Adrenal gland (tissue), 9 donors: ENCODE measurements at regions not wholly inside any gene's neighbourhood (a gene's known extent, or its start where the extent isn't known, plus 50 kb on each side); places are given as distances from the start of the nearest gene placed in this dataset.

ENCODE experiments used
- DNase-seq, 7 donors: peaks; one replicate each; pipeline ENCODE4 v3.0.0-alpha.2; 2019 to 2020
- H3K27ac ChIP-seq, 5 donors: fragments of 200-600 bp; sonication (generic) in 4 of 5; 1 replicate in 3 of 5; 2 replicates in 2 of 5; pipeline versions ENCODE4 v1.5.1 to v1.8.0; 2016 to 2020; ENCODE audit warnings: mild to moderate bottlenecking in 1 of 5
- H3K27me3 ChIP-seq: fragments of 200-600 bp; 2 replicates; pipeline ENCODE4 v1.8.0; 2021
- H3K36me3 ChIP-seq, 2 donors: fragments of 200-600 bp; replicated peaks in 1 of 2; 1 replicate in 1 of 2; 2 replicates in 1 of 2; pipeline versions ENCODE4 v1.5.1 to v1.8.0; 2018 to 2022
- H3K4me1 ChIP-seq, 2 donors: fragments of 200-600 bp; replicated peaks in 1 of 2; 1 replicate in 1 of 2; 2 replicates in 1 of 2; pipeline versions ENCODE4 v1.5.1 to v1.8.0; 2018 to 2021
- H3K4me3 ChIP-seq, 4 donors: fragments of 200-600 bp; sonication (generic) in 3 of 4; one replicate each; pipeline ENCODE4 v1.5.1; 2016 to 2018
- H3K9me3 ChIP-seq, 3 donors: fragments of 200-600 bp; sonication (generic) in 1 of 3; replicated peaks in 1 of 3; 1 replicate in 2 of 3; 2 replicates in 1 of 3; pipeline versions ENCODE4 v1.5.1 to v1.8.0; 2016 to 2021
- POLR2A ChIP-seq, 2 donors: fragments of 450-650 bp; IDR thresholded peaks; one replicate each; pipeline ENCODE4 v1.6.1; 2017; ENCODE audit warnings: antibody characterized with exemption in 2 of 2, mild to moderate bottlenecking in 2 of 2, moderate library complexity in 1 of 2
- WGBS, 4 donors: extraction: QIAGEN DNeasy Blood & Tissue Kit in 2 of 4; methylation state at CpG; one replicate each; pipeline versions ENCODE4 v1.1.5 to v1.1.7; 2013 to 2017; 5-methylcytosine and 5-hydroxymethylcytosine counted together
- intact Hi-C, 2 donors: fragments of 100-400 bp; cut with DNase I; formaldehyde crosslinking; loops; one replicate each; pipeline versions ENCODE4 v1.14.1 to v1.15.0; 2022 to 2023
- TF ChIP-seq, protein P1 (sequence below), 6 experiments: fragments of 450-650 bp in 4 of 6; fragments of 200-600 bp in 2 of 6; sonication (generic) in 1 of 6; IDR thresholded peaks; 1 replicate in 5 of 6; 2 replicates in 1 of 6; pipeline versions ENCODE4 v1.5.1 to v1.8.0; 2016 to 2021; ENCODE audit warnings: antibody characterized with exemption in 6 of 6, mild to moderate bottlenecking in 2 of 6, moderate library complexity in 1 of 6
- donor health status: healthy with polysubstance abuse.
- donor health status: Bipolar disorder and iron deficiency.
- donor health status: DM: yes; HTN: yes; CAD: no.
- donor health status: DM: no; HTN: no; CAD: no.
- donor health status: DM: no; HTN: no; CAD: no.

DNA sequence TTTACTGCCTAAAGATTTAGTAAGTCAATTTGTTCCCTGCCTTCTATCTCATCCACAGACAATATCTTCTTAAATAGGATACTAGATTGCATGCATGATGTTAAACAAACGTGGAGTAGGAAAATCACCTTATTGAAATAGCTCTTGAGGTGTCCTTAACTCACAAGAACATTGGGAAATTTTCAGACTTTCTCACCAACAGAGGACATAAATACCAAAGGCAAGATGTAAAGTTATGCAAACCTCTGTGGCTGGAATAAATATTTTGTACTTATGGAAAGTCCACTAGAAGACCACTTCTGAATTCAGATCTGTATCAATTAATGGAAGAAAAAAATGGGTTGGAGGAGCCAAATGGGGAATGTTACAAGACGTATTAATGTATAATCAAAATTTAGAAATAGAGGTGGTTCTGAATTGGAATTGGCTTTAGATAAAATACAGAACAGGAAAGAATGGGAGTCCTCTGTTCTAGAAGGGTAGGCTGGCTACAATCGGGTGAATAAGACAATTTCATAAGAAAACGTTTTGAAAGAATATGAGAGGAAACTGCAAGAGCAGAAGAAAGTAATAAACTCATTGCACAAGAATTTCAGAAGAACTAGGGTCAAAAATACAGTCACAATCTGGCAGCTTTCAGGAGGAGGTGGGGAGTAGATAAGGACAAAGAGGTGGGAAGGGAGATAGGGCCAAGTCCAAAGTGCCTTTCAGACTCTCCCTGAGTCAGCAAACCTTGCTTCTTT lies 69.3 kb upstream of the FN1 start:
- Histone ChIP-seq H3K27me3 (no peaks in the 10 kb centered on the region), H3K36me3 (no peaks in the 10 kb centered on the region), H3K9me3 (no peaks in the 10 kb centered on the region), H3K4me1 (no peaks in the 10 kb centered on the region), H3K27ac (no peak overlapping the region), H3K4me3 (no peak overlapping the region)
- DNase-seq: peak in 2 of 7 donors; percentile 21 to 32
- WGBS, 4 donors: 41 to 56% (median 49%) methylated on average over 4 of the region's 4 CpGs
- no peak for TF ChIP-seq POLR2A (IDR thresholded peaks at IDR 0.05)
- intact Hi-C loops: no loop called here

DNA sequence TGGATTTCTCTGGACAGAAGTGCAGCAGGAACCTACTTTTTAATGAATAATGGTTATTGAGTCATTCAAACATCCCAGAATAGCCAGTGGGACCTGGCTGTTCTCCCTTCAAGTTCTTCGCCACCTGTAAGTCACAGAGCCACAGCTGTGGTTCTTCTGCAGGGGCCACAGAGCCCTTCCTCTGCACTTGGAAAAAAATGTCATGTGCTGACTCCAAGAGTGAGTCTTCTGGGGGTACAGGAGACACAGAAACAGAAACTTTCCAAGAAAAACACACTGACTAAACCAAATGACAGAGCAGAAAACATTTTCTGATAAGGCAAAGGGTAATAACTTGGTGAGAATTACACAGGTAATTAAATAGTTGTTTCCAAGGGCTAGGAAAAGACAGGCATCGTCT lies 68.7 kb upstream of the FN1 start:
- H3K27me3 ChIP-seq: no peaks in the 10 kb centered on the region
- no peaks in the 10 kb centered on the region for H3K36me3 ChIP-seq
- TF ChIP-seq, protein P1, sequence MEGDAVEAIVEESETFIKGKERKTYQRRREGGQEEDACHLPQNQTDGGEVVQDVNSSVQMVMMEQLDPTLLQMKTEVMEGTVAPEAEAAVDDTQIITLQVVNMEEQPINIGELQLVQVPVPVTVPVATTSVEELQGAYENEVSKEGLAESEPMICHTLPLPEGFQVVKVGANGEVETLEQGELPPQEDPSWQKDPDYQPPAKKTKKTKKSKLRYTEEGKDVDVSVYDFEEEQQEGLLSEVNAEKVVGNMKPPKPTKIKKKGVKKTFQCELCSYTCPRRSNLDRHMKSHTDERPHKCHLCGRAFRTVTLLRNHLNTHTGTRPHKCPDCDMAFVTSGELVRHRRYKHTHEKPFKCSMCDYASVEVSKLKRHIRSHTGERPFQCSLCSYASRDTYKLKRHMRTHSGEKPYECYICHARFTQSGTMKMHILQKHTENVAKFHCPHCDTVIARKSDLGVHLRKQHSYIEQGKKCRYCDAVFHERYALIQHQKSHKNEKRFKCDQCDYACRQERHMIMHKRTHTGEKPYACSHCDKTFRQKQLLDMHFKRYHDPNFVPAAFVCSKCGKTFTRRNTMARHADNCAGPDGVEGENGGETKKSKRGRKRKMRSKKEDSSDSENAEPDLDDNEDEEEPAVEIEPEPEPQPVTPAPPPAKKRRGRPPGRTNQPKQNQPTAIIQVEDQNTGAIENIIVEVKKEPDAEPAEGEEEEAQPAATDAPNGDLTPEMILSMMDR (IDR thresholded peaks at IDR 0.05): no peak
- no peak for TF ChIP-seq POLR2A (IDR thresholded peaks at IDR 0.05)
- DNase-seq: no peak
- H3K4me3 ChIP-seq: no peak overlapping the region
- no peaks in the 10 kb centered on the region for H3K4me1 ChIP-seq
- no peaks in the 10 kb centered on the region for H3K9me3 ChIP-seq
- 84 to 97% (median 89%) methylated on average over 2 of the region's 2 CpGs for WGBS, 4 donors
- no peak overlapping the region for H3K27ac ChIP-seq
- intact Hi-C loops: no loop called here

DNA sequence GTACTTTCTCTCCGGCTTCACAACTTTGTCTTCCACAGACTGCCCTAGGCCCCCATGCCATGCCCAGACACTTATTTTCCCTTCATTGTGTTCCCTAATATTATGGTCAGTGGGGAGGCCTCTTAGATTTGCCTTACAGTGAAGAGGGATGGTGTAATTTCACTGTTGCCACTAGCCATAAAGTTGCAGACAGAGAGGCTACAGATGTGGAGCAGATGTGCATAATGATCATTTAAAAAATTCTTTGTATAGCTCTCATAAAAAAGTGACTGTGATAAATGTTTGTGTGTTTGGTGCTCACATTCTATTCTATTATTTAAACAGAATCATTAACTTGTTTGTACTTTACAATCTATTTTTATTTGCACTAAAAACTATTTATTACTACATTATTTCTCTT lies 67.5 kb upstream of the FN1 start:
- intact Hi-C loops: no loop called here
- TF ChIP-seq POLR2A (IDR thresholded peaks at IDR 0.05): no peak

DNA sequence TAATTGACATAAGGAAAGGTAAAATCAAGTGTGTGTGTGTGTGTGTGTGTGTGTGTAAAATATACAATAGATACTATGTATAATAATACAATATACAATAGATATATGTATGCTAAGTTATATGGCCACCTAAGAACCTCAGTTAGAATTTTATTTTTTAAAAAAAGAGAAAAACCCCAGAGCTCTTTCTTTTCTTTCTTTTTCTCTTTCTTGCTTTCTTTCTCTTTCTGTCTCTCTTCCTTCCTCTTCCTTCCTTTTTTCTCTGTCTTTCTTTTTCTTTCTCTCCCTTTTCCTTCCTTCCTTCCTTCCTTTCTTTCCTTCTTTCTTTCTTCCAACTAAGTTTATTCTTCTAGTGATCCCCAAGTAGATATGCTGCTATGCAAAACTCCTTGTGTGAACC lies 64.6 kb upstream of the FN1 start:
- intact Hi-C loops: no loop called here
- Histone ChIP-seq H3K9me3 (no peaks in the 10 kb centered on the region), H3K4me3 (no peak overlapping the region), H3K27ac (no peak overlapping the region), H3K36me3 (no peaks in the 10 kb centered on the region), H3K27me3 (no peaks in the 10 kb centered on the region), H3K4me1 (no peaks in the 10 kb centered on the region)
- no peak for DNase-seq
- no peak for TF ChIP-seq POLR2A (IDR thresholded peaks at IDR 0.05)
- TF ChIP-seq, protein P1 (IDR thresholded peaks at IDR 0.05): no peak

More for the DNA sequence above, 67.5 kb upstream of the FN1 start:
- Histone ChIP-seq H3K9me3 (no peaks in the 10 kb centered on the region), H3K36me3 (no peaks in the 10 kb centered on the region), H3K27me3 (no peaks in the 10 kb centered on the region), H3K4me1 (no peaks in the 10 kb centered on the region), H3K4me3 (no peak overlapping the region), H3K27ac (no peak overlapping the region)
- 91 to 98% (median 96%) methylated on average over 1 of the region's 1 CpG for WGBS, 4 donors
- DNase-seq: no peak

DNA sequence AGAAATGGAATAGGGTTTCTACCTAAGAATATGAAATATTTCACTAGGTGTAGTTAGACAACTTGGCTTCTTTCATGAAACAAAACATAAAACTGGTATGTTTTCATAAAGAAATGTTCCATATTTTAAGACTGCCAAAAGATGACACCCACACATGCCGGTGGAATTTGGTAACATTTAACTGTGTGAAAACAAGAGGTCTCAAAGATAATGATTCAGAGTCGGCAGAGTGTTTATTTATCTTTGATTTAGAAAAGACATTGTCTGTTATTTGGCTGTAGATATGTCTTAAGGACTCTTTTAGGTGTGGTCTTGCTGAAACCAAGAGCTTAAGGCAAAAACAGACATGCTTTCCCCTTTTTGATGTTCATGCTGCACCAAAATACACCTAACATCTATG lies 63.5 kb upstream of the FN1 start:
- Histone ChIP-seq H3K27ac (no peak overlapping the region), H3K4me1 (no peaks in the 10 kb centered on the region), H3K4me3 (no peak overlapping the region), H3K27me3 (no peaks in the 10 kb centered on the region), H3K36me3 (no peaks in the 10 kb centered on the region), H3K9me3 (no peaks in the 10 kb centered on the region)
- 58 to 65% (median 63%) methylated on average over 2 of the region's 2 CpGs for WGBS, 4 donors
- intact Hi-C loops: no loop called here
- DNase-seq: no peak
- TF ChIP-seq POLR2A (IDR thresholded peaks at IDR 0.05): no peak

DNA sequence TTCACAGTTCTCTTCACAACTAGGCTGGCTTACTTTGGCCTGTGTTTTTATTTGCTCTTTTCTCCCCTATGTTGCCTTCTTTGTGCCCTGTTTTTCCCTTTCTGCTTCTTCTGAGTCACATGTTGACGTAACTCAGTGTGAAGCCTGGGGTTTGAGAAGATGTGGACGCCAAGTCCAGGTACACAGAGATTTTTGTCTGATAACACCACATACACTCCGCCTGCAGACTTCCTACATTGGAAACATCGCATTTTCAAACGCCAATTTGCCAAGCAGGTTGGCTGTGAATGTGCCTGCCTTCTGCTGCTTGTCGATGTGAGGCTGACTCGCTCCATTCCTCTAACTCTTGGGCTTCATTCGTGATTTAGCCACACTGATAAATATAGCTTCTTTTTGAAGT lies 62.6 kb upstream of the FN1 start:
- DNase-seq: no peak
- Histone ChIP-seq H3K9me3 (no peaks in the 10 kb centered on the region), H3K4me3 (no peak overlapping the region), H3K27me3 (no peaks in the 10 kb centered on the region), H3K4me1 (no peaks in the 10 kb centered on the region), H3K27ac (no peak overlapping the region), H3K36me3 (no peaks in the 10 kb centered on the region)
- WGBS, 4 donors: 80 to 86% (median 84%) methylated on average over 8 of the region's 8 CpGs
- intact Hi-C loops: no loop called here
- no peak for TF ChIP-seq POLR2A (IDR thresholded peaks at IDR 0.05)
